Mucosa of descending colon (tissue), 3 donors: ENCODE measurements at regions not wholly inside any gene's neighbourhood (a gene's known extent, or its start where the extent isn't known, plus 50 kb on each side); places are given as distances from the start of the nearest gene placed in this dataset.

Experiments
- ATAC-seq: fragments of 200-7000 bp; cut with Tn5 transposase; one replicate; pipeline ENCODE4 v1.9.1; 2020; ENCODE audit warnings: mild to moderate bottlenecking, moderate library complexity
- DNase-seq, 3 donors: peaks; one replicate each; pipeline ENCODE4 v3.0.0-alpha.2; 2020
- H3K36me3 ChIP-seq: fragments of 200-600 bp; one replicate; pipeline ENCODE4 v1.8.0; 2021; ENCODE audit warnings: low read depth, mild to moderate bottlenecking
- H3K4me1 ChIP-seq: fragments of 200-600 bp; one replicate; pipeline ENCODE4 v1.8.0; 2021; ENCODE audit warnings: low read depth, mild to moderate bottlenecking
- H3K4me3 ChIP-seq: fragments of 200-600 bp; one replicate; pipeline ENCODE4 v1.8.0; 2021; ENCODE audit warnings: mild to moderate bottlenecking
- H3K9me3 ChIP-seq: fragments of 200-600 bp; one replicate; pipeline ENCODE4 v1.8.0; 2021; ENCODE audit warnings: mild to moderate bottlenecking
- intact Hi-C, 2 donors: fragments of 100-400 bp; cut with DNase I in 1 of 2; cut with micrococcal nuclease in 1 of 2; formaldehyde crosslinking; loops; one replicate each; pipeline versions ENCODE4 v1.11.0 to v1.11.1; 2022; cut with DNase I, micrococcal nuclease
- TF ChIP-seq, protein P1 (sequence below): fragments of 200-600 bp; IDR thresholded peaks from one replicate; pipeline ENCODE4 v1.8.0; 2022; ENCODE audit warnings: antibody characterized with exemption, mild to moderate bottlenecking
- donor health status: DM: no; HTN: no; CAD: no; lungs with moderate emphysema.
- donor health status: DM: no; HTN: no; CAD: no.
- donor health status: DM: no; HTN: yes; CAD: no.

DNA sequence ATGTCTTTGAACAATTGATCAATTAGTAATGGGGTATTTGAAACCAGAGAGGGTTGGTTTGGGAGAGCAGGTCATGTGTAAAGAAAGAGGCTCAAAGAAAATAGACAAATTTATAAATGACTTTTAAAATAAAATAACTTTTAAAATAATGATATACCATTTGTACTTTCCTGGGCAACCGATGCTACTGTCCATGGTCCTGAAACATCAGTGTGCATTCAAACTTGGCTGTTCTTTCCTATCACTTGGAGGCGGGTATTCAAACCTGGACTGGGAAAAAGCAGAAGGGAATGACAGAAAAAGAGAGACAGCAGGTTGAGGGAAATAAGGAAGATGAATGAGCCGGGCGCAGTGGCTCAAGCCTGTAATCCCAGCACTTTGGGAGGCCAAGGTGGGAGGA is 1446.4 kb upstream of the WWC1 start:
- ATAC-seq = no peak

DNA sequence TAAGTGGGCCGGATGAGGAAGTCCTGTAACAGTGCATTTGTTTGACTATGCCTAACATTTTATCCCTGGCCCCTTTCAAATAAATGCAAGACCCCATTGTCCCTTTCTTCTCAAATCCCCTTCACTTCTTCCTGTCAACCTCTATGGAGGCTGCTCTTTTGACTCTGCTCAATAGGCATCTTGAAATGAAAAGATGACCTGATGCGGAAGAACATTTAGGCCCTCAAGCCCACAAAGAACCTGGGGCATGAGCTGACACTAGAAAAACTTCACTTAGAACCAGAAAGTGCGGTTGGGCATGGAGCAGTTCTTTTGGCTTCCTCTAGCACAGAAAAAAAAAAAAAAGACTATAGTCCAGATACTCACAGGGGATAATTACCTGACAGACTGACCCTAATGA is 1434.7 kb upstream of the WWC1 start:
- intact Hi-C loops = no loop called here
- DNase-seq = no peak
- TF ChIP-seq, protein P1, sequence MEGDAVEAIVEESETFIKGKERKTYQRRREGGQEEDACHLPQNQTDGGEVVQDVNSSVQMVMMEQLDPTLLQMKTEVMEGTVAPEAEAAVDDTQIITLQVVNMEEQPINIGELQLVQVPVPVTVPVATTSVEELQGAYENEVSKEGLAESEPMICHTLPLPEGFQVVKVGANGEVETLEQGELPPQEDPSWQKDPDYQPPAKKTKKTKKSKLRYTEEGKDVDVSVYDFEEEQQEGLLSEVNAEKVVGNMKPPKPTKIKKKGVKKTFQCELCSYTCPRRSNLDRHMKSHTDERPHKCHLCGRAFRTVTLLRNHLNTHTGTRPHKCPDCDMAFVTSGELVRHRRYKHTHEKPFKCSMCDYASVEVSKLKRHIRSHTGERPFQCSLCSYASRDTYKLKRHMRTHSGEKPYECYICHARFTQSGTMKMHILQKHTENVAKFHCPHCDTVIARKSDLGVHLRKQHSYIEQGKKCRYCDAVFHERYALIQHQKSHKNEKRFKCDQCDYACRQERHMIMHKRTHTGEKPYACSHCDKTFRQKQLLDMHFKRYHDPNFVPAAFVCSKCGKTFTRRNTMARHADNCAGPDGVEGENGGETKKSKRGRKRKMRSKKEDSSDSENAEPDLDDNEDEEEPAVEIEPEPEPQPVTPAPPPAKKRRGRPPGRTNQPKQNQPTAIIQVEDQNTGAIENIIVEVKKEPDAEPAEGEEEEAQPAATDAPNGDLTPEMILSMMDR = no peak
- Histone ChIP-seq H3K4me3 (no peak overlapping the region), H3K4me1 (no peaks in the 10 kb centered on the region), H3K9me3 (no peaks in the 10 kb centered on the region), H3K36me3 (no peaks in the 10 kb centered on the region)
- no peak for ATAC-seq

More for the DNA sequence above, 1446.4 kb upstream of the WWC1 start:
- TF ChIP-seq, protein P1 = no peak
- H3K4me1 ChIP-seq = no peaks in the 10 kb centered on the region
- DNase-seq = peak in 1 of 3 donors; percentile 6
- no peaks in the 10 kb centered on the region for H3K36me3 ChIP-seq
- H3K9me3 ChIP-seq = peaks cover 6% of the 10 kb centered on the region
- H3K4me3 ChIP-seq = no peak overlapping the region
- intact Hi-C loops = no loop called here

DNA sequence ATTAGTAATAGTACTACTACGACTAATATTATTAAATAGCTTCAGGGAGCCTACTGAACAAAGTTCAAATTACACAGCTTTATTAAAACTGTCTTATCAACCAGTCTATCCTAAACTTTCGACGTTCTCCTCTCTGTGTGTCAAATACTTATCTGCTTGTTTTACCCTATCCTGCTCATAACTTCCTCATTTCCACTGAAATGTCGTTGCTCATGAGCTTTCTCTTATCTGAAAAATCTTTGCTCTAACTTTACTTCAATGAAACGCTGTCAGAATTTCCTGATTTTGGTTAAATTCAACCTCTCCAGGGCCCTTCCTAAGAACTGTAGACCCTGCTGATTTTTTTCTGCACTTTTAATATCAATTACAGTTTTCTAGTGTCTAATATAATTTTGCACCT is 1431.0 kb upstream of the WWC1 start:
- DNase-seq (no peak), ATAC-seq (no peak)
- H3K4me1 ChIP-seq = no peaks in the 10 kb centered on the region
- no peak overlapping the region for H3K4me3 ChIP-seq
- H3K36me3 ChIP-seq = no peaks in the 10 kb centered on the region
- TF ChIP-seq, protein P1 = no peak
- intact Hi-C loops = no loop called here
- no peaks in the 10 kb centered on the region for H3K9me3 ChIP-seq

DNA sequence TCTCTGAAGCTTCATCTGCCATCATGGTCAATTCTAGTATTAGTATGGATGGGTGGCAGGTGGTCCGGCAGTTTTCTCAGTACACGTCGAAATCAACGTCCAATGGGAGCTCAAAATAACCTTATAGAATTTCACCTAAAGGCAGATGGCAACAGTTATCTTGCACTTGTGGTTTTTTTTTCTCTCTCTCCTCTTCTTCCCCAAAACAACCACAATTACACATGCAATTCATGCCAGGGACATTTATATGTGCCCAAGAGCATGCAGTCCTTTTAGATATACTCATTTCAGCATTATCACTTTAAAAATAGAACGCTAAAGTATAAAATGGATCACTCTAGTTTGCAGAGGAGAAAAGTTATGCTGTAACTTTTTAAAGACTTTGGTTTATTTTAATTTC is 1428.9 kb upstream of the WWC1 start:
- intact Hi-C loops = no loop called here
- no peaks in the 10 kb centered on the region for H3K9me3 ChIP-seq

DNA sequence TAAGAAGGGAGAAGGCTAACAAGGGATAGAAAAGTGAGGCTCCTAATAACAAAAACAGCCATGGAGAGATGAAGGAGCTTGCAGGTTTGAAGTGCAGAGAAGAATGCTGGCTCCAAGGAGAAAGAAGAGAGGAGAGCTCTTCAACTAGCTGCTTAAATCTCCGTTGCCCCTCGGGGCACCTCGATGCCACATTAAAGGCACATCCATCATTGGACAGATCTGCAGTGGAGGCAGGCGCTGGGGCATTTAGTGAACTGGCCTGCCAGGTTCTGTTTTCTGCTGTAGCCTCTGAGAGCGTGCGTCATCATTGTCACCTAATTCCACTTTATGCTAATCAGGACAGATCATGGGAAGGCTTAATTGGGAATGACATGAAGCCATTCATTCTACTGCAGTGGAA is 1426.2 kb upstream of the WWC1 start:
- TF ChIP-seq, protein P1 = no peak
- DNase-seq (no peak), ATAC-seq (no peak)
- Histone ChIP-seq H3K9me3 (no peaks in the 10 kb centered on the region), H3K36me3 (no peaks in the 10 kb centered on the region), H3K4me3 (no peak overlapping the region), H3K4me1 (no peaks in the 10 kb centered on the region)
- intact Hi-C loops = no loop called here

More for the DNA sequence above, 1428.9 kb upstream of the WWC1 start:
- no peak overlapping the region for H3K4me3 ChIP-seq
- no peaks in the 10 kb centered on the region for H3K36me3 ChIP-seq
- no peaks in the 10 kb centered on the region for H3K4me1 ChIP-seq
- TF ChIP-seq, protein P1 = no peak
- ATAC-seq (no peak), DNase-seq (no peak)

DNA sequence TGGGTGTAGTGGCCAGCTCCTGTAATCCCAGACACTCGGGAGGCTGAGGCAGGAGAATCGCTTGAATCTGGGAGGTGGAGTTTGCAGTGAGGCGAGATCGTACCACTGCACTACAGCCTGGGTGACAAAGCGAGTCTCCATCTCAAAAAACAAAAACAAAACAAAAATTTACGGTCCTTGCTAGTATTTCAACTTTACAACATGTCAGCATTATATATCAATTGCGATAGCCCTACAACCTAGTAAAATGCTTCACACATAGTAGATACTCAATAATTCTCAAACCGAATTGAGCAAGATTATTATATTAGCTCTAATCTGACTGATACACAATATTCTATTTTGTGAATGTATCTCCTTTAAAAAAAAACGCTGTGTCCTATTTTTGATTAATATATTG is 1411.0 kb upstream of the WWC1 start:
- Histone ChIP-seq H3K4me1 (no peaks in the 10 kb centered on the region), H3K36me3 (no peaks in the 10 kb centered on the region), H3K4me3 (no peak overlapping the region), H3K9me3 (no peaks in the 10 kb centered on the region)
- DNase-seq = no peak
- intact Hi-C loops = no loop called here
- TF ChIP-seq, protein P1 = no peak
- ATAC-seq = no peak
